Fibroblast of lung (primary cell): ENCODE measurements at regions not wholly inside any gene's neighbourhood (a gene's known extent, or its start where the extent isn't known, plus 50 kb on each side); places are given as distances from the start of the nearest gene placed in this dataset.
"Not testable (repeated sequence)": the region's sequence is repeated elsewhere in the genome, so short reads cannot be mapped to it uniquely, and the experiment has no call there.

Experiments
- DNase-seq, 2 donors: peaks; one replicate each; pipeline versions ENCODE4 v3.0.0 to v3.0.0-alpha.2; 2010; ENCODE audit warnings: low read depth in 2 of 2
- H2AFZ ChIP-seq: 2 replicates; pipeline ENCODE4 v1.5.1; 2012; ENCODE audit warnings: low read length, control low read depth, inconsistent platforms
- H3K27ac ChIP-seq: 2 replicates; pipeline ENCODE4 v1.5.1; 2011; ENCODE audit warnings: low read length, control low read depth; ENCODE audit not compliant: insufficient read depth
- H3K27me3 ChIP-seq: 2 replicates; pipeline ENCODE4 v1.5.1; 2011; ENCODE audit warnings: mild to moderate bottlenecking, low read length; ENCODE audit not compliant: control insufficient read depth, insufficient read depth
- H3K36me3 ChIP-seq: 2 replicates; pipeline ENCODE4 v1.5.1; 2011; ENCODE audit warnings: low read length; ENCODE audit not compliant: control insufficient read depth, insufficient read depth
- H3K4me1 ChIP-seq: 2 replicates; pipeline ENCODE4 v1.5.1; 2011; ENCODE audit warnings: low read length; ENCODE audit not compliant: control insufficient read depth, insufficient read depth; ENCODE audit errors: extremely low read depth
- H3K4me2 ChIP-seq: 2 replicates; pipeline ENCODE4 v1.5.1; 2011; ENCODE audit warnings: low read length, control low read depth; ENCODE audit not compliant: insufficient read depth; ENCODE audit errors: extremely low read depth
- H3K4me3 ChIP-seq, 4 experiments: fragments of 200-600 bp in 1 of 4; sonication (generic) in 1 of 4; replicated peaks in 1 of 4; 2 replicates each; pipeline ENCODE4 v1.5.1; 2011 to 2016; ENCODE audit warnings: low read length in 4 of 4, low read depth in 3 of 4, mild to moderate bottlenecking in 3 of 4, control low read depth in 2 of 4, inconsistent platforms in 1 of 4, mixed read lengths in 1 of 4; ENCODE audit not compliant: insufficient read depth in 1 of 4; ENCODE audit errors: control extremely low read depth in 1 of 4
- H3K79me2 ChIP-seq: 2 replicates; pipeline ENCODE4 v1.5.1; 2012; ENCODE audit warnings: mild to moderate bottlenecking, low read length, inconsistent platforms; ENCODE audit not compliant: control insufficient read depth, insufficient read depth
- H3K9ac ChIP-seq: 2 replicates; pipeline ENCODE4 v1.5.1; 2011; ENCODE audit warnings: mild to moderate bottlenecking, low read length, control low read depth; ENCODE audit not compliant: insufficient read depth
- H3K9me3 ChIP-seq: 2 replicates; pipeline ENCODE4 v1.5.1; 2012; ENCODE audit warnings: low read depth, low read length; ENCODE audit not compliant: control insufficient read depth, insufficient read depth
- H4K20me1 ChIP-seq: 2 replicates; pipeline ENCODE4 v1.5.1; 2011; ENCODE audit warnings: low read length; ENCODE audit not compliant: control insufficient read depth, insufficient read depth; ENCODE audit errors: extremely low read depth
- CTCF ChIP-seq, 2 donors: IDR thresholded peaks in 1 of 2; conservative IDR thresholded peaks in 1 of 2; 1 replicate in 1 of 2; 2 replicates in 1 of 2; pipeline ENCODE4 v1.5.1; 2011 to 2012; ENCODE audit warnings: low read length in 2 of 2, control low read depth in 1 of 2, inconsistent platforms in 1 of 2, low read depth in 1 of 2, mild to moderate bottlenecking in 1 of 2
- EZH2 ChIP-seq: IDR thresholded peaks from 2 replicates; pipeline ENCODE4 v1.5.1; 2012; ENCODE audit warnings: low read length, control low read depth, mild to moderate bottlenecking; ENCODE audit errors: missing control alignments

- Histone ChIP-seq H3K4me2 (no peak overlapping the region), H3K4me1 (no peaks in the 10 kb centered on the region), H3K9me3 (no peaks in the 10 kb centered on the region), H2AFZ (no peak overlapping the region), H3K27me3 (no peaks in the 10 kb centered on the region), H3K79me2 (no peaks in the 10 kb centered on the region), H3K9ac (no peak overlapping the region), H3K4me3 (no peak overlapping the region), H3K27ac (no peak overlapping the region), H4K20me1 (no peaks in the 10 kb centered on the region), H3K36me3 (no peaks in the 10 kb centered on the region)
- no peak for TF ChIP-seq CTCF (conservative IDR thresholded peaks at IDR 0.05 in 1 of 2, IDR thresholded peaks at IDR 0.05 in 1 of 2; ENCODE audit: low read depth in 1 of 2, low read length in 2 of 2)
- no peak for TF ChIP-seq EZH2
- DNase-seq: no peak
These were observed 1193.4 kb downstream of the NCAM2 start for GRCh38 chr21:22191581-22191980.

- no peak overlapping the region for H3K4me3 ChIP-seq
- no peak overlapping the region for H3K9ac ChIP-seq
- H2AFZ ChIP-seq: no peak overlapping the region
- no peaks in the 10 kb centered on the region for H3K9me3 ChIP-seq
- no peaks in the 10 kb centered on the region for H3K4me1 ChIP-seq
- no peaks in the 10 kb centered on the region for H4K20me1 ChIP-seq
- no peak for DNase-seq
- no peak overlapping the region for H3K27ac ChIP-seq
- TF ChIP-seq CTCF (conservative IDR thresholded peaks at IDR 0.05 in 1 of 2, IDR thresholded peaks at IDR 0.05 in 1 of 2; ENCODE audit: low read depth in 1 of 2, low read length in 2 of 2) (no peak), EZH2 (no peak)
- H3K36me3 ChIP-seq: no peaks in the 10 kb centered on the region
- H3K4me2 ChIP-seq: no peak overlapping the region
- no peaks in the 10 kb centered on the region for H3K27me3 ChIP-seq
- no peaks in the 10 kb centered on the region for H3K79me2 ChIP-seq
These were observed 1194.6 kb downstream of the NCAM2 start for GRCh38 chr21:22192766-22193165.

GRCh38 chr21:22194986-22195385, 1196.8 kb downstream of the NCAM2 start:
- H3K79me2 ChIP-seq, H3K9me3 ChIP-seq, H4K20me1 ChIP-seq, H3K4me1 ChIP-seq, H3K36me3 ChIP-seq, H3K4me2 ChIP-seq, H3K27me3 ChIP-seq, H3K4me3 ChIP-seq, H3K27ac ChIP-seq, DNase-seq, H2AFZ ChIP-seq, H3K9ac ChIP-seq: not testable (repeated sequence)
